ENCODE measurements at regions not wholly inside any gene's neighbourhood (a gene's known extent, or its start where the extent isn't known, plus 50 kb on each side); places are given as distances from the start of the nearest gene placed in this dataset.

DNA sequence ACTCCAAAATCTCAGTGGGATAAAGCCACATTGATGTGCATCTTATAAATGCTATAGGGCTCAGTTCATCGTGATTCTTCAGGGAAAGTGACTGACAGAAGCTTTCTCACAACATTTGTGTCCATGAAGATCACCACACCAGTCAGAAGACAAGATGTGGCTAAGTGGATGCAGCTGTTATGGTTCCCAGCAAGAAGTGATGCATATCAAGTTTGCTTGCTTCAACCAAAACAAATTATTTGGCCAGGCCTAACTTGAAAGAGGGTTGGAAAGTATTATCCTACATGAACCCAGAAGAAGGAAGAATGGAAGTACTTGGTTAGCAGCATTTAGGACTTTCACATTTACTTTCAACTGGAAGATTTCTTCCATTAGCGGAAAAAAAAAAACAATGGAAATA lies 210.0 kb upstream of the ACVR2A start:
- no peak overlapping the region for H3K4me3 Mint-ChIP-seq (ENCODE audit: unreplicated experiment)
- no peaks in the 10 kb centered on the region for H3K27me3 Mint-ChIP-seq (ENCODE audit: insufficient read depth, unreplicated experiment)
- ChIA-PET CTCF (interaction anchor here (0.6 kb wide), 1 partner anchor 395 kb away, joined by 3 read pairs; no protein-coding TSS in a partner anchor), POLR2A (interaction anchor here (0.9 kb wide), 1 partner anchor 209 kb away, joined by 3 read pairs; no protein-coding TSS in a partner anchor)
- no peaks in the 10 kb centered on the region for H3K9me3 Mint-ChIP-seq (ENCODE audit: unreplicated experiment)
- no peak overlapping the region for H3K27ac Mint-ChIP-seq (ENCODE audit: low read depth, unreplicated experiment)
- no peak for DNase-seq (ENCODE audit: unreplicated experiment)
- TF ChIP-seq CTCF (IDR thresholded peaks at IDR 0.05; ENCODE audit: unreplicated experiment) = no peak
- no peaks in the 10 kb centered on the region for H3K36me3 Mint-ChIP-seq (ENCODE audit: insufficient read depth, unreplicated experiment)
- no TSS peak for BruUV-seq (replicated peaks)
- intact Hi-C loops (cut with micrococcal nuclease) = no loop called here
- peaks cover 13% of the 10 kb centered on the region for H3K4me1 Mint-ChIP-seq (ENCODE audit: insufficient read depth, unreplicated experiment)

DNA sequence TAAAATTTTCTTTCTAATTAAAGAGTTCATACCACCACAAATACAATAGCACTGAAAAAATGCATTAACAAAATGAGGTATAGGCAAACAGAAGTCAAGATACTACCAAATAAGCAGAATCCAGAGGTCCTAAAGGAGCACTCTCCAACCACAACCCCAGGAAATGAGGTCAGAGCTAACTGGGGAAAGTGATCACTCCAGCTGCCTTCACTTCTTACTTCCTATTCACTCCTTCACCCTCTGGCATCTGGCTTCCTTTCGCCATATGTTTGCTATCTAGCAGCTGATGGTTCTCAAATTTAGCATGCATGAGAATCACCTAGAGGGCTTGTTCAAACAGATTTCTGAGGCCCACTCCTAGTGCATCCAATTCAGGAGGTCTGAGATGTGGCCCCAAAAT lies 212.6 kb upstream of the ACVR2A start:
- no peak overlapping the region for H3K27ac Mint-ChIP-seq (ENCODE audit: low read depth, unreplicated experiment)
- no peaks in the 10 kb centered on the region for H3K36me3 Mint-ChIP-seq (ENCODE audit: insufficient read depth, unreplicated experiment)
- no peak for TF ChIP-seq CTCF (IDR thresholded peaks at IDR 0.05; ENCODE audit: unreplicated experiment)
- ChIA-PET CTCF (no interaction called here), POLR2A (no interaction called here)
- DNase-seq (ENCODE audit: unreplicated experiment) = no peak
- BruUV-seq (replicated peaks) = no TSS peak
- no peaks in the 10 kb centered on the region for H3K27me3 Mint-ChIP-seq (ENCODE audit: insufficient read depth, unreplicated experiment)
- intact Hi-C loops (cut with micrococcal nuclease) = no loop called here
- peaks cover 20% of the 10 kb centered on the region for H3K4me1 Mint-ChIP-seq (ENCODE audit: insufficient read depth, unreplicated experiment)
- H3K4me3 Mint-ChIP-seq (ENCODE audit: unreplicated experiment) = no peak overlapping the region
- no peaks in the 10 kb centered on the region for H3K9me3 Mint-ChIP-seq (ENCODE audit: unreplicated experiment)

DNA sequence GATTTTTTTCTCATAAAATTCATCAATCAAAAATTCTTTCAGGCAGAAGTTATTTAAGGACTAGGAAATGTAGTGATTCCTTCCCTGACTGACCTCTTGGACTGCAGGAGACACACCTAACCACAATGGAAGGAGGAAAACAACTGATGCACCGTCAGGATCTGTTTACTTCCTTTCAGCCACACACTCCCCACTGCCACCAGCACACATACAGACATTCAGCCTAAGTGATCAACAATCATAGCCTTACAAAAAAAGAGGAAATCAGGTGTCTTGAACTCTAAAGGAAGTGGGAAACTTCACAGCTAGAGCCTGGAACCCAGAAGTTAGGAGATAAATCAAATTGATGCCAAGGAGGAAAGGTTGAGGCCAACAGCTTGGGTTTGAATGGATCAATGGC lies 213.5 kb upstream of the ACVR2A start:
- TF ChIP-seq CTCF (IDR thresholded peaks at IDR 0.05; ENCODE audit: unreplicated experiment) = no peak
- no peaks in the 10 kb centered on the region for H3K9me3 Mint-ChIP-seq (ENCODE audit: unreplicated experiment)
- CTCF ChIA-PET = no interaction called here
- H3K36me3 Mint-ChIP-seq (ENCODE audit: insufficient read depth, unreplicated experiment) = no peaks in the 10 kb centered on the region
- no peak for DNase-seq (ENCODE audit: unreplicated experiment)
- H3K4me1 Mint-ChIP-seq (ENCODE audit: insufficient read depth, unreplicated experiment) = peaks cover 15% of the 10 kb centered on the region
- H3K27me3 Mint-ChIP-seq (ENCODE audit: insufficient read depth, unreplicated experiment) = no peaks in the 10 kb centered on the region
- no TSS peak for BruUV-seq (replicated peaks)
- intact Hi-C loops (cut with micrococcal nuclease) = no loop called here
- no peak overlapping the region for H3K4me3 Mint-ChIP-seq (ENCODE audit: unreplicated experiment)
- POLR2A ChIA-PET = no interaction called here
- H3K27ac Mint-ChIP-seq (ENCODE audit: low read depth, unreplicated experiment) = no peak overlapping the region

DNA sequence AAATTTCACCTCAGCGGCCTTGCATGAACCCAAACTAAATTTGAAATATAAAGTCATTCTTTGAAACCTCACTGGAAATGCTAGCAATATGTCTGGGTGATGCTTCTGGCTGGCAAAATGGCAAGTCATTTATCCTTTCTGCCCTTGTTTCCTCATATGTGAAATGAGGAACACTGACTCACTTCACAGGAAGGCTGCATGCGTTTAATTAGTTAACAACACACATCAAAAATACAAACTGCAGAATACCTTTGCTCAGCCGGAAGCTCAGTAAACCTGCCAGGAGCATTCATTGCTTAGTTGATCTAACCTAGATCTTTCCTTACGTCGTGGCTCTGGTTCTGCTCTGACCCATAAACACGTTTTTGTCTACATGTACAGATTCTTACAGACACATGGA lies 214.2 kb upstream of the ACVR2A start:
- POLR2A ChIA-PET = no interaction called here
- CTCF ChIA-PET = interaction anchor here (0.6 kb wide), 1 partner anchor 11 kb away, joined by 3 read pairs; no protein-coding TSS in a partner anchor
- no peaks in the 10 kb centered on the region for H3K36me3 Mint-ChIP-seq (ENCODE audit: insufficient read depth, unreplicated experiment)
- H3K4me3 Mint-ChIP-seq (ENCODE audit: unreplicated experiment) = no peak overlapping the region
- intact Hi-C loops (cut with micrococcal nuclease) = no loop called here
- no peak for DNase-seq (ENCODE audit: unreplicated experiment)
- no peak for TF ChIP-seq CTCF (IDR thresholded peaks at IDR 0.05; ENCODE audit: unreplicated experiment)
- H3K27me3 Mint-ChIP-seq (ENCODE audit: insufficient read depth, unreplicated experiment) = no peaks in the 10 kb centered on the region
- H3K27ac Mint-ChIP-seq (ENCODE audit: low read depth, unreplicated experiment) = no peak overlapping the region
- H3K4me1 Mint-ChIP-seq (ENCODE audit: insufficient read depth, unreplicated experiment) = peaks cover 10% of the 10 kb centered on the region
- no peaks in the 10 kb centered on the region for H3K9me3 Mint-ChIP-seq (ENCODE audit: unreplicated experiment)
- no TSS peak for BruUV-seq (replicated peaks)

All from MCF 10A (cell line).